ENCODE measurements at regions not wholly inside any gene's neighbourhood (a gene's known extent, or its start where the extent isn't known, plus 50 kb on each side); places are given as distances from the start of the nearest gene placed in this dataset.

- Histone ChIP-seq H3K36me3 (no peaks in the 10 kb centered on the region), H3K4me3 (no peak overlapping the region), H3K27me3 (no peaks in the 10 kb centered on the region), H3K4me1 (no peaks in the 10 kb centered on the region), H3K9me3 (no peaks in the 10 kb centered on the region), H3K27ac (no peak overlapping the region)
- DNase-seq (no peak), ATAC-seq (no peak)
- intact Hi-C loops (cut with DNase I), result no loop called here
- 44 to 45% methylated on average over 3 of the region's 3 CpGs for WGBS, 2 donors
- no peak for TF ChIP-seq CTCF (IDR thresholded peaks at IDR 0.05)
Measured at GRCh38 chr14:26992403-26993115, 394.7 kb upstream of the NOVA1 start.

GRCh38 chr14:26993556-26993955 is 395.7 kb upstream of the NOVA1 start:
- no peaks in the 10 kb centered on the region for H3K27me3 ChIP-seq
- WGBS, 2 donors, result 45 to 55% methylated on average over 2 of the region's 2 CpGs
- H3K4me1 ChIP-seq, result no peaks in the 10 kb centered on the region
- DNase-seq (no peak), ATAC-seq (no peak)
- no peak overlapping the region for H3K27ac ChIP-seq
- TF ChIP-seq CTCF (IDR thresholded peaks at IDR 0.05), result no peak
- no peaks in the 10 kb centered on the region for H3K9me3 ChIP-seq
- no peak overlapping the region for H3K4me3 ChIP-seq
- no peaks in the 10 kb centered on the region for H3K36me3 ChIP-seq
- intact Hi-C loops (cut with DNase I), result no loop called here

GRCh38 chr14:26995301-26995700 is 397.5 kb upstream of the NOVA1 start:
- no peak for ATAC-seq

GRCh38 chr14:26996246-26996645 is 398.4 kb upstream of the NOVA1 start:
- no peaks in the 10 kb centered on the region for H3K36me3 ChIP-seq
- no peak for TF ChIP-seq CTCF (IDR thresholded peaks at IDR 0.05)
- H3K27ac ChIP-seq, result no peak overlapping the region
- WGBS, 2 donors, result 51 to 65% methylated on average over 2 of the region's 2 CpGs
- H3K27me3 ChIP-seq, result no peaks in the 10 kb centered on the region
- ATAC-seq (no peak), DNase-seq (no peak)
- intact Hi-C loops (cut with DNase I), result no loop called here
- no peak overlapping the region for H3K4me3 ChIP-seq
- H3K4me1 ChIP-seq, result no peaks in the 10 kb centered on the region
- no peaks in the 10 kb centered on the region for H3K9me3 ChIP-seq

More at GRCh38 chr14:26995301-26995700, 397.5 kb upstream of the NOVA1 start:
- no peak overlapping the region for H3K4me3 ChIP-seq
- no peak for TF ChIP-seq CTCF (IDR thresholded peaks at IDR 0.05)
- H3K4me1 ChIP-seq, result no peaks in the 10 kb centered on the region
- no peak for DNase-seq
- H3K36me3 ChIP-seq, result no peaks in the 10 kb centered on the region
- no peaks in the 10 kb centered on the region for H3K27me3 ChIP-seq
- no peaks in the 10 kb centered on the region for H3K9me3 ChIP-seq
- intact Hi-C loops (cut with DNase I), result no loop called here
- no peak overlapping the region for H3K27ac ChIP-seq

Measured in heart right ventricle (tissue), 16 donors.